Endothelial cell of umbilical vein (primary cell): ENCODE measurements at regions not wholly inside any gene's neighbourhood (a gene's known extent, or its start where the extent isn't known, plus 50 kb on each side); places are given as distances from the start of the nearest gene placed in this dataset.

Experiments used
- BruUV-seq: library from RNA; stranded (reverse); fragments of 400-500 nt; replicated peaks from 2 replicates; lab custom pipeline; 2021; lab: Mats Ljungman, UMichigan
- CTCF ChIA-PET: fragments of 300-600, 350-600 bp; sonication (Branson Sonifier 250); formaldehyde crosslinking; loops from one replicate; lab custom pipeline; 2021; ENCODE audit warnings: antibody characterized with exemption, inconsistent platforms; lab: Charles Lee
- POLR2A ChIA-PET: fragments of 300-600, 350-600 bp; sonication (Branson Sonifier 250); formaldehyde crosslinking; loops from one replicate; lab custom pipeline; 2021; ENCODE audit warnings: antibody characterized with exemption, inconsistent platforms; lab: Charles Lee
- DNase-seq: peaks from one replicate; pipeline ENCODE4 v3.0.0-alpha.2; 2011; ENCODE audit warnings: low read depth, low spot score
- FAIRE-seq: peaks from 2 replicates; lab custom pipeline; 2011; peaks lifted over from hg19 to GRCh38; lab: Jason Lieb, UNC
- H2AFZ ChIP-seq: 2 replicates; pipeline ENCODE4 v1.6.0; 2012; ENCODE audit warnings: low read depth, low read length, control low read depth, inconsistent platforms
- H3K27ac ChIP-seq: 2 replicates; pipeline ENCODE4 v1.5.1; 2011; ENCODE audit warnings: low read depth, mild to moderate bottlenecking, control low read depth, low read length, moderate library complexity; ENCODE audit not compliant: insufficient read depth
- H3K27me3 ChIP-seq, 2 experiments: 2 replicates each; pipeline versions ENCODE4 v1.6.0 to v1.6.1; 2011; ENCODE audit warnings: low read length in 2 of 2, mixed read lengths in 1 of 2; ENCODE audit not compliant: control insufficient read depth in 2 of 2, insufficient read depth in 2 of 2
- H3K36me3 ChIP-seq, 2 experiments: 2 replicates in 1 of 2; 3 replicates in 1 of 2; pipeline ENCODE4 v1.5.1; 2011; ENCODE audit warnings: low read length in 2 of 2, mild to moderate bottlenecking in 1 of 2, moderate library complexity in 1 of 2; ENCODE audit not compliant: control insufficient read depth in 2 of 2, insufficient read depth in 2 of 2; ENCODE audit errors: extremely low read depth in 1 of 2
- H3K4me1 ChIP-seq: 3 replicates; pipeline ENCODE4 v1.5.1; 2011; ENCODE audit warnings: mild to moderate bottlenecking, low read length; ENCODE audit not compliant: control insufficient read depth, insufficient read depth; ENCODE audit errors: extremely low read depth
- H3K4me2 ChIP-seq: 2 replicates; pipeline ENCODE4 v1.6.1; 2011; ENCODE audit warnings: low read length, control low read depth, mixed read lengths; ENCODE audit not compliant: insufficient read depth
- H3K4me3 ChIP-seq, 3 experiments: fragments of 200-600 bp in 1 of 3; sonication (generic), shearing (Covaris generic) in 1 of 3; replicated peaks in 1 of 3; 2 replicates each; pipeline ENCODE4 v1.5.1; 2011 to 2016; ENCODE audit warnings: control low read depth in 3 of 3, low read length in 3 of 3, mild to moderate bottlenecking in 2 of 3, inconsistent platforms in 1 of 3, low read depth in 1 of 3, moderate library complexity in 1 of 3; ENCODE audit not compliant: insufficient read depth in 1 of 3
- H3K79me2 ChIP-seq: 2 replicates; pipeline ENCODE4 v1.6.0; 2012; ENCODE audit warnings: low read length, inconsistent platforms; ENCODE audit not compliant: control insufficient read depth, insufficient read depth
- H3K9ac ChIP-seq: replicated peaks from 2 replicates; pipeline ENCODE3; 2011; ENCODE audit warnings: low read length, control low read depth; ENCODE audit not compliant: insufficient read depth; ENCODE audit errors: extremely low read depth
- H3K9me1 ChIP-seq: replicated peaks from 3 replicates; pipeline ENCODE4 v1.6.0; 2011; ENCODE audit warnings: mild to moderate bottlenecking, low read length; ENCODE audit not compliant: control insufficient read depth, insufficient read depth; ENCODE audit errors: extremely low read depth
- H3K9me3 ChIP-seq: replicated peaks from 2 replicates; pipeline ENCODE4 v1.5.1; 2012; ENCODE audit warnings: low read length, inconsistent platforms; ENCODE audit not compliant: control insufficient read depth, insufficient read depth
- H4K20me1 ChIP-seq: replicated peaks from 2 replicates; pipeline ENCODE3; 2011; ENCODE audit warnings: mild to moderate bottlenecking, low read length; ENCODE audit not compliant: control insufficient read depth, insufficient read depth; ENCODE audit errors: extremely low read depth
- CTCF ChIP-seq, 2 donors: IDR thresholded peaks; 1 replicate in 1 of 2; 2 replicates in 1 of 2; pipeline ENCODE4 v1.5.1; 2011; ENCODE audit warnings: low read length in 2 of 2, mild to moderate bottlenecking in 2 of 2, moderate library complexity in 2 of 2, control low read depth in 1 of 2, inconsistent platforms in 1 of 2, low read depth in 1 of 2; ENCODE audit not compliant: insufficient read depth in 1 of 2; ENCODE audit errors: extremely low read depth in 1 of 2
- EZH2 ChIP-seq: IDR thresholded peaks from 2 replicates; pipeline ENCODE4 v1.6.1; 2012; ENCODE audit warnings: borderline replicate concordance, low read depth, mild to moderate bottlenecking, moderate library complexity, low read length, inconsistent platforms; ENCODE audit not compliant: severe bottlenecking
- FOS ChIP-seq: IDR thresholded peaks from 2 replicates; pipeline ENCODE4 v1.6.1; 2011; ENCODE audit warnings: mild to moderate bottlenecking, low read length, moderate library complexity, borderline replicate concordance; ENCODE audit not compliant: insufficient read depth
- GATA2 ChIP-seq: IDR thresholded peaks from 2 replicates; pipeline ENCODE4 v1.7.0; 2011; ENCODE audit warnings: low read depth, mild to moderate bottlenecking, moderate library complexity, mixed read lengths, low read length; ENCODE audit not compliant: insufficient read length, insufficient read depth
- JUN ChIP-seq: IDR thresholded peaks from 2 replicates; pipeline ENCODE4 v1.6.1; 2011; ENCODE audit warnings: borderline replicate concordance, low read depth; ENCODE audit not compliant: insufficient read length, insufficient read depth
- MAX ChIP-seq: IDR thresholded peaks from 2 replicates; pipeline ENCODE4 v1.6.1; 2011; ENCODE audit not compliant: insufficient read depth, insufficient read length
- MYC ChIP-seq: IDR thresholded peaks from one replicate; pipeline ENCODE4 v1.6.1; 2011; ENCODE audit warnings: mild to moderate bottlenecking, low read depth, low read length
- POLR2A ChIP-seq: IDR thresholded peaks from 2 replicates; pipeline ENCODE4 v1.6.1; 2012; ENCODE audit warnings: low read depth, mild to moderate bottlenecking, control low read depth, low read length
- POLR2AphosphoS5 ChIP-seq: IDR thresholded peaks from 2 replicates; pipeline ENCODE4 v1.6.1; 2012; ENCODE audit warnings: low read depth, mild to moderate bottlenecking, control low read depth, low read length, moderate library complexity; ENCODE audit not compliant: insufficient read depth
- dilution Hi-C: fragments of 300-500 bp; cut with MboI; formaldehyde crosslinking; loops from one replicate; pipeline ENCODE4 v1.15.0; 2019; ENCODE audit warnings: low sequenced_read_pairs; ENCODE audit not compliant: extremely low pct_ligation_motif_present
- intact Hi-C: fragments of 100-400 bp; cut with micrococcal nuclease; formaldehyde crosslinking; loops from one replicate; pipeline ENCODE4 v1.10.0; 2022

GRCh38 chr12:25707056-25707455, 154.0 kb upstream of the LMNTD1 start:
- Histone ChIP-seq H3K4me2 (no peak overlapping the region), H4K20me1 (no peaks in the 10 kb centered on the region), H3K9me1 (no peaks in the 10 kb centered on the region), H2AFZ (no peak overlapping the region), H3K9me3 (no peaks in the 10 kb centered on the region), H3K36me3 (no peaks in the 10 kb centered on the region), H3K4me1 (peaks cover 3% of the 10 kb centered on the region), H3K4me3 (no peak overlapping the region), H3K27me3 (no peaks in the 10 kb centered on the region), H3K27ac (no peak overlapping the region), H3K79me2 (no peaks in the 10 kb centered on the region), H3K9ac (no peak overlapping the region)
- TF ChIP-seq GATA2: no peak
- no peak for TF ChIP-seq JUN
- TF ChIP-seq MYC: no peak
- TF ChIP-seq POLR2A: no peak
- TF ChIP-seq FOS: no peak
- TF ChIP-seq EZH2: no peak
- TF ChIP-seq POLR2AphosphoS5: no peak
- no peak for TF ChIP-seq MAX
- no peak for TF ChIP-seq CTCF (IDR thresholded peaks at IDR 0.05; ENCODE audit: extremely low read depth in 1 of 2, insufficient read depth in 1 of 2, low read depth in 1 of 2, low read length in 2 of 2)
- dilution Hi-C loops (no loop called here), intact Hi-C loops (no loop called here)
- ChIA-PET CTCF (interaction anchor here (3.0 kb wide), 1 partner anchor 13 kb away, joined by 17 read pairs; no protein-coding TSS in a partner anchor), POLR2A (no interaction called here)
- DNase-seq (no peak), FAIRE-seq (no peak)
- no TSS peak for BruUV-seq
